Activated naive CD8-positive, alpha-beta T cell treated with anti-CD3 and anti-CD28 coated beads, Interleukin-2, amount 50 U/mL, for 24 hours (primary cell): ENCODE measurements at regions not wholly inside any gene's neighbourhood (a gene's known extent, or its start where the extent isn't known, plus 50 kb on each side); places are given as distances from the start of the nearest gene placed in this dataset.
"Not testable (repeated sequence)": the region's sequence is repeated elsewhere in the genome, so short reads cannot be mapped to it uniquely, and the experiment has no call there.

Experiments used
- ATAC-seq: fragments of 150-1000 bp; cut with Tn5 transposase; one replicate; pipeline ENCODE4 v1.10.0; 2021
- DNase-seq: peaks from one replicate; pipeline ENCODE4 v3.0.0; 2021
- H3K27ac Mint-ChIP-seq: one replicate; pipeline ENCODE4 v1.8.0; 2021; ENCODE audit warnings: mild to moderate bottlenecking, mixed read lengths
- H3K27me3 Mint-ChIP-seq: one replicate; pipeline ENCODE4 v1.8.0; 2021; ENCODE audit warnings: mixed read lengths
- H3K36me3 Mint-ChIP-seq: one replicate; pipeline ENCODE4 v1.8.0; 2021; ENCODE audit warnings: low read depth, mixed read lengths
- H3K4me1 Mint-ChIP-seq: one replicate; pipeline ENCODE4 v1.8.0; 2021; ENCODE audit warnings: mixed read lengths
- H3K4me3 Mint-ChIP-seq: one replicate; pipeline ENCODE4 v1.8.0; 2021; ENCODE audit warnings: mild to moderate bottlenecking, moderate library complexity, mixed read lengths
- H3K9me3 Mint-ChIP-seq: one replicate; pipeline ENCODE4 v1.8.0; 2021; ENCODE audit warnings: mixed read lengths

DNA sequence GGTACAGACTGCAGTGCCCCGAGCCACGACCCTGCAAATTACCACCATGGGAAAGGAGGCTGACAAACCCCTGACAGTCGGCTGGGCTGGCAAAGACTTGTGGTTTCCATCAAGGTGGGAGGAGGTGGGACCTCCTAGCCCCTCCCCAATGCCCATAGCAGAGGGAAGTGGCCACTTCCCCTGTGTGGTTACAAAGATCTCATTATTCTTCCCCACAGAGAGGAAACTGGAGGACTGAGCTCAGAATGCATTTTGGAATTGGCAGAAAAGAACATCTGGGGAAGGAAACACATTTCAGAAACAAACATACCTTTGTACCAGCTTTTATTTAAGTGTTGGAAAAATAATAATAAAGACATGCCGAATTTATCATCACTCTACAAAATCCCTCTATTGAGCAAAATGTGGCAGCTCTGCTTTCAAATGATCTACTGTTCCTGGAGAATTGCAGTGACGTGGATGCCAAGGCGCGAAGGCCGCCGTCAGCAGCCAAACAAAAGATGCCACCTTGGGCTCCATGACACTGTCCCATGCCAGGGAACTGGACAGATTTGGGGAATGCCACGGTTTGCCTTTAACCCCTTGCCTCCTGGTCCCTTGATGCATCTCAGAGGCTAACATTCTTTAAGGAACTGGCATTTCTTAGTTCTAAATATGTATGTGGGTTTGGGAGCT, 169.6 kb downstream of the CRYBB2 start:
- no peaks in the 10 kb centered on the region for H3K36me3 Mint-ChIP-seq
- no peak overlapping the region for H3K4me3 Mint-ChIP-seq
- DNase-seq = no peak
- H3K27me3 Mint-ChIP-seq = no peaks in the 10 kb centered on the region
- H3K9me3 Mint-ChIP-seq = no peaks in the 10 kb centered on the region
- ATAC-seq = peak; percentile 33
- H3K27ac Mint-ChIP-seq = no peak overlapping the region
- peaks cover 43% of the 10 kb centered on the region for H3K4me1 Mint-ChIP-seq

DNA sequence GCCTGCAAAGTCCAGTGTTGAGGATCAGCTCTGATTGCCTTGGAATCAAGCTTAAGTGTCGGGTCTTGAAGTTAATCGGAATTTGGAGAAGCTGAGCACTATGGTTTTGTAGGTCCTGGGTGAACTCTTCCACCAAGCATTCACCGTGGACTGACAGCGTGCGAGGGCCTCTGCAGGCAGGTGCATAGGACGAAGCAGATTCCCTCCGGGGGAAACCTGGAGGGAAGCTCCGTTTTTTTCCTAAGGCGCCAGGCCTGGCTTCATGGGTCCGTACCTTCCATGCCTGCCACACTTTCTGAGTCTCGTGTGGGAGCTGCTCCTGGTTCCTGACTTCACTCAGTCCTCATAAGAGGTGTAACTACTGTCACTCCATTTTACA, 170.1 kb downstream of the CRYBB2 start:
- no peak overlapping the region for H3K27ac Mint-ChIP-seq
- no peaks in the 10 kb centered on the region for H3K36me3 Mint-ChIP-seq
- ATAC-seq (no peak), DNase-seq (no peak)
- H3K4me1 Mint-ChIP-seq = peaks cover 43% of the 10 kb centered on the region
- H3K9me3 Mint-ChIP-seq = no peaks in the 10 kb centered on the region
- no peaks in the 10 kb centered on the region for H3K27me3 Mint-ChIP-seq
- no peak overlapping the region for H3K4me3 Mint-ChIP-seq

DNA sequence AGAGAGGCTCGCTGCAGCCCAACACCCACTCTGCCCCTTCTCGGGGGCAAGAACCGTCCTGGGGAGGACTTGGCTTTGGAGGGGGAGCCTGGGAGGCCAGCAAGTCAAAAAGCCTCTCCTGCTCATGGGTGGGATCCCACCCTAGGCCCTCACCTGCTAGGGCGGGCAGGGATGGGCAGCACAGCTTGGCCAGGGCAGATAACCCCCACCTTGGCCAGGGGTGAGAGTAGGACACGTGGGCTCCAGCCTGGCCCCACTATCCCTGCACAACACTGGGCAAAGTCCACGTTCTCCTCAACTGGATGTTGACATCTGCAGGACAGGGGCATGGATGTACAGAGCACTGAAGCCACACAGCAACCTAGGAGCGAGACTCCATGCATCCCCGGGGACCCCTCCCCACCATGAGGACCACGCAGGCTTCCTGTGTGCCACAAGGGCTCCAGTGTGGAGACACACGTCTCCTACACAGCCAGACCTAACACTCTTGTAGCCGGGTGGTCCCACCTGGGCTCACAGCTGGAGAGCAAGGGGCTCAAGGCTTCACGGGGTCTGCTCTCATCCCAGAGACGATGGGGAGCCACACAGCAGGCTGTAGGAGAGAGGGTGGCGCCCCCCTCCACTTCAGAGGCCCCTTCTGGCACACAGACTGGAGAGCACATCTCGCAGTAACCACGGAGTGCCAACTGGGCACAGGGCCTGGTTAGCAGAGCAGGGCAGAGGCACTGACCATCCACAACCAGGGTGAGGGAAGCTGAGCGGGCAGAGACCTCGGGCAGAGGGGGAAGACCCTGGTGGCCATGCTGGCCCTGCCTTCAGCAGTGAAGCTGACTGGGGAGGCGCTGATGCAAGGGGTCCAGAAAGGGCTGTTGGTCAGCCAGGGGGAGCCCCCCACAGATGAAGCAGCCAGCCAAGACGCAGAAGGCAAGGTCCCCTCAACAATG, 171.1 kb downstream of the CRYBB2 start:
- DNase-seq (no peak), ATAC-seq (no peak)
- H3K27me3 Mint-ChIP-seq = no peaks in the 10 kb centered on the region
- H3K4me3 Mint-ChIP-seq = no peak overlapping the region
- peaks cover 43% of the 10 kb centered on the region for H3K4me1 Mint-ChIP-seq
- no peaks in the 10 kb centered on the region for H3K9me3 Mint-ChIP-seq
- H3K27ac Mint-ChIP-seq = no peak overlapping the region
- H3K36me3 Mint-ChIP-seq = no peaks in the 10 kb centered on the region

DNA sequence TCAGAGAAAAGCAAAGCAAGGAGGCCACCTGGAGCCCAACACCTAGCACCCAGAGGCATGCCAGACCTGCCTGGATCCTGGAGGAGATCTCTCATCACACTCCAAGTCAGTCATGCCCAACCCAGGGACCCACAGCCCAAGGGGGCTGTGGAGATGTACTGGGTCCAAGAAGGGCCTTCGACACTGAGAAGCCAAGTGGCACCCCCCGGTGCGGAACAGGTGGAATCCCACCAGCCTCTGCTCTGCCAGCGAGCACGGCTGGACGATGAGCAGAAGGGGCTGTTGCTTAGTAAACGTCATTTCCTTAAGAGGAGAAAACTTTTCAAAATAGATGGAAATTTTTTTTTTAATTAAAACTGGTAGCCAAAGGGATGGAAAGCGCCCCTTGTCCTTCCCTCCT, 171.9 kb upstream of the GRK3 start:
- no peaks in the 10 kb centered on the region for H3K27me3 Mint-ChIP-seq
- H3K4me3 Mint-ChIP-seq = no peak overlapping the region
- H3K9me3 Mint-ChIP-seq = no peaks in the 10 kb centered on the region
- DNase-seq (no peak), ATAC-seq (no peak)
- H3K27ac Mint-ChIP-seq = no peak overlapping the region
- H3K36me3 Mint-ChIP-seq = peaks cover 2% of the 10 kb centered on the region
- peaks cover 39% of the 10 kb centered on the region for H3K4me1 Mint-ChIP-seq

DNA sequence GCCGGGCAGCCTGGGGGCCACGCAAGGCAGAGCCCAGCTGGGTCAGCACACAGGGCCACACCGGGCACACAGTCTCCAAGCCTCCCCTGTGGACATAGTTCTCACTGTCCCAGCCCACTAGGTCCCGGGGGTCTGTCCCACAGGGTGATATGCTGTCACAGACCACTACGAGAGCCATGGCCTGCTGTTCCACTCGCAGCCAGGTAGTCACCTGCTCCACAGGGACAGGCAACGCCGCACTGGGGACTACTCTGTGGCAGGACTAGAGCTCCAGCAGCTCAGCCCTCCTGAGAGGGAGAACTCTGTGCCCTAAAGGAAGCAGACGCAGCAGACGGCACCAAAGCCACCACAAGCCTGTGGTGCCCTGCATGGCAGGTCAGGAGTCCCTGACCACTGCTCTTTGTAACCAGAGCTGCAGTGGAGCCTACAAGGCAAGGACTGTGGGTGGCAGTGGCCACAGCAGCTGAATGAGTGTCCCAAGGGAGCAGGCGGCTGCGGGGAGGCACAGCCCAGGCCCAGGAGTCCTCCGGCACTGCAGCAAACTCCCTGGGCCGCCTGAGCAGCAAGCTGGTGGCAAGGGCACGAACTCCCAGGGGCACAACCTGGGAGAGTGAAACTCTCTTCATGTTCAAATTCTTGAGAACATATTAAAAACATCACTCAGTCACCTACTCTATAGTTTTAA, 171.2 kb upstream of the GRK3 start:
- Mint-ChIP-seq H3K9me3 (no peaks in the 10 kb centered on the region), H3K36me3 (peaks cover 2% of the 10 kb centered on the region), H3K4me1 (peaks cover 41% of the 10 kb centered on the region), H3K27ac (no peak overlapping the region), H3K4me3 (no peak overlapping the region), H3K27me3 (no peaks in the 10 kb centered on the region)
- ATAC-seq (no peak), DNase-seq (no peak)

DNA sequence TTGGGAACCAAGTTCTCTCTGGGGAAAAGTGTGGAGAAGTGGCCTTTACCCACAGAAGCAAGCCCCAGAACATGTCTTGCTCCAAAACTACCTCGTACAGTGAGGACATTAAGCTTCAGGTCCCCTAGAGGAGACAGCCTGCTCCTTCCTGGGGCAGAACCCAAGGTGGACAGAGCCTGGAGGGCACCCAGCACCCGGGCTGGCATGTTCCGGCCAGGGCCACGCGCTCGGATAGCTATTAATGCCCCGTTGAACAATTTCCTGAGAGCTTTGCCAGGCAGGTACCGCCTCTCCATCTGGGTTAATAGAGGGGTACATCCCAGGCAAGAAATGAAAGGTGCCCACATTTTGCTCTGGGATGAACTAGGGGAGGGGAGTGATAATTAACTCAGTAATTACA, 169.0 kb upstream of the GRK3 start:
- no peak for DNase-seq
- Mint-ChIP-seq H3K4me3 (no peak overlapping the region), H3K4me1 (peaks cover 36% of the 10 kb centered on the region), H3K27me3 (no peaks in the 10 kb centered on the region), H3K36me3 (peaks cover 2% of the 10 kb centered on the region), H3K27ac (no peak overlapping the region), H3K9me3 (no peaks in the 10 kb centered on the region)
- ATAC-seq = no peak

DNA sequence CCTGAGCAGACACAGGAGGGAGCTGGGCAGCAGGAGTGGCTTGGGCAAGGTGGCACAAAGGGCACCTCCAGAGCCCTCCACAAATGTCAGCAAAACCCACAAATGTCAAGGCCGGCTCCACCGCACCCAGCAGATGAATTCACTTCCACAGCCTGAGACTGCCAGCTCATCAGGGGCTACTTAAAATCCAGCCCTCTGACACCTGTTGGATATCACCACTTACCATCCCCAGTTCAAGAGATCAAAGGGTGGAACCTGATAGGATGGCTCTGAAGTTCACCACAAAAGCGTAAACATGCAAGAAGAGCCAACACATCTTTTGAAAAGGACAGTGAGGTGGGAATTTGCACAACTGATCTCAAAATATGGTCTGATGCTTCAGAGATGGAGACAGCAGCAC, 168.6 kb upstream of the GRK3 start:
- no peak overlapping the region for H3K4me3 Mint-ChIP-seq
- peaks cover 2% of the 10 kb centered on the region for H3K36me3 Mint-ChIP-seq
- H3K27ac Mint-ChIP-seq = no peak overlapping the region
- H3K9me3 Mint-ChIP-seq = no peaks in the 10 kb centered on the region
- ATAC-seq (peak; percentile 38), DNase-seq (no peak)
- H3K4me1 Mint-ChIP-seq = peaks cover 37% of the 10 kb centered on the region
- no peaks in the 10 kb centered on the region for H3K27me3 Mint-ChIP-seq

DNA sequence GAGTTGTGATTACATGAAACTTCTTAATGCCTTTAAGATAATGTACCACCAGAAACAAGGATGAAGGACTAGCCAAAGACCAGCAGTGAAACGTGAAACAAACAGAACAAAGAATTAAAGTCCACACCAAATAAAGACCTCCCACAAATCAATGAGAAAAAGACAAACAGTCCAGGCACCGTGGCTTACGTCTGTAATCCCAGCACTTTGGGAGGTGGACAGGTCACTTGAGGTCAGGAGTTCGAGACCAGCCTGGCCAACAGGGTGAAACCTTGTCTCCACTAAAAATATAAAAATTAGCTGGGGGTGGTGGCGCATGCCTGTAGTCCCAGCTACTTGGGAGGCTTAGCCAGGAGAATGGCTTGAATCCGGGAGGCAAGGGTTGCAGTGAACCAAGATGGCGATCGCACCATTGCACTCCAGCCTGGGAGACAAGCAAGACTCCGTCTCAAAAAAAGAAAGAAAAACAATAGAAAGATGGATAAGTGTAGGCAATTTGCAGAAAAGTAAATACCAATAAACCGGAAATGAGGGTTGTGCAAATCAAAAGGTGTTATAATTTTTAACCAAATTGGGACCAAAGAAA, 167.8 kb upstream of the GRK3 start:
- Mint-ChIP-seq H3K27me3 (no peaks in the 10 kb centered on the region), H3K4me1 (peaks cover 43% of the 10 kb centered on the region), H3K9me3 (no peaks in the 10 kb centered on the region), H3K36me3 (peaks cover 4% of the 10 kb centered on the region), H3K27ac (no peak overlapping the region), H3K4me3 (no peak overlapping the region)
- DNase-seq = no peak
- no peak for ATAC-seq

DNA sequence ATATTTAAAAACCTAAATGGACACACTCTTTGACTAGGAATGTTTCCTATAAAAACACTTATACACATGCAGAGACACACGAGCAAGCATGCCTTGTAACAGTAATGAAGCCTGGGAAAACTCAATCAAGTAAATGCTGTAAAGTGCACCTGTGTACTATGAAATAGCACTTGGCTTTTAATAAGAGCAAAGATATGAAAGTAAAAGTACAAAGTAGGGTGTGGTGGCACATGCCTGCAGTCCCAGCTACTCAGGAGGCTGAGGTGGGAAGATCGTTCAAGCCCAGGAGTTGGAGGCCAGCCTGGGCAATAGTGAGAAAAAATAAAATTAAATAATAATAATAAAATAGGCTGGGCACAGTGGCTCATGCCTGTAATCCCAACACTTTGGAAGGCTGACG, 166.9 kb upstream of the GRK3 start:
- no peak overlapping the region for H3K27ac Mint-ChIP-seq
- no peak for ATAC-seq
- peaks cover 50% of the 10 kb centered on the region for H3K4me1 Mint-ChIP-seq

DNA sequence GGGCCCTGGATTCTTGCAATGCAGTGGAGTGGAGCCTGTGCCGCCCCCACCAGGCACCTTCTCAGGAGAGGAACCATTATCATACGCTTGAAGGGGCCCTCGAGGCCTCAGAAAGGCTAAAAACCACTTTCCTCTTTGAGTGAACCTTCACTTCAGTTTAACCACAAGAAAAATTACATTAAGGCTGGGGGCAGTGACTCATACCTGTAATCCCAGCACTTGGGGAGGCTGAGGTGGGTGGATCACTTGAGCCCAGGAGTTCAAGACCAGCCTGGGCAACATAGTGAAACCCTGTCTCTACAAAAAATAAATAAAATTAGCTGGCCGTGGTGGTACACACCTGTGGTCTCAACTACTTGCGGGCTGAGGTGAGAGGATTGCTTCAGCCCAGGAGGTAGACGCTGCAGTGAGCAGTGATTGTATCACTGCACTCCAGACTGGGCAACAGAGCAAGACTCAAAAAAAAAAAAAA, 165.8 kb upstream of the GRK3 start:
- DNase-seq (peak; percentile 50), ATAC-seq (peak; percentile 93)
- not testable (repeated sequence) for H3K36me3 Mint-ChIP-seq, H3K9me3 Mint-ChIP-seq, H3K27ac Mint-ChIP-seq, H3K27me3 Mint-ChIP-seq, H3K4me3 Mint-ChIP-seq
- H3K4me1 Mint-ChIP-seq = peaks cover 55% of the 10 kb centered on the region

More for the DNA sequence above, 166.9 kb upstream of the GRK3 start:
- Mint-ChIP-seq H3K9me3 (no peaks in the 10 kb centered on the region), H3K27me3 (no peaks in the 10 kb centered on the region), H3K36me3 (peaks cover 4% of the 10 kb centered on the region), H3K4me3 (no peak overlapping the region)
- DNase-seq = no peak

DNA sequence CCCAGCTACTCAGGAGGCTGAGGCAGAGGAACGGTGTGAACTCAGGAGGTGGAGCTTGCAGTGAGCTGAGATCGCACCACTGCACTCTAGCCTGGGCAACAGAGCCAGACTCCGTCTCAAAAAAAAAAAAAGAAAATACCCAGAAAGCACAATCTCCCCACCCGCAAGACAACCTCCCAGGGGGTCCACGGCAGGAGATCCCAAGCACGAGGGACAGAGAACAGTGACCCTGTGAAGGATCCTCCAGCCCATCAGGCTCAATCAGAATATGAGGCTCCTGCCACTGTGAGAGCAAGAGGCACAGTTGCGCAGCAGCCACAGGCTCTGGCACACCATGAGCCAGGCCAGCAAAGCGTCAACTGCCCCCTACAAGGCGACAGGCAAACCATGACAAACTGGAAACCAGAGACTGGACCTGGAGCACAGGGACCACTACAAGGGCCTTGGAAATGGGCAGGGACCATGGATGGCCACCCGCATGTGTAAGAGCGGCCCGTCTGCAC, 164.8 kb upstream of the GRK3 start:
- H3K36me3 Mint-ChIP-seq = peaks cover 4% of the 10 kb centered on the region
- H3K9me3 Mint-ChIP-seq = no peaks in the 10 kb centered on the region
- no peaks in the 10 kb centered on the region for H3K27me3 Mint-ChIP-seq
- ATAC-seq (no peak), DNase-seq (no peak)
- H3K4me3 Mint-ChIP-seq = no peak overlapping the region
- H3K4me1 Mint-ChIP-seq = peaks cover 62% of the 10 kb centered on the region
- H3K27ac Mint-ChIP-seq = no peak overlapping the region

DNA sequence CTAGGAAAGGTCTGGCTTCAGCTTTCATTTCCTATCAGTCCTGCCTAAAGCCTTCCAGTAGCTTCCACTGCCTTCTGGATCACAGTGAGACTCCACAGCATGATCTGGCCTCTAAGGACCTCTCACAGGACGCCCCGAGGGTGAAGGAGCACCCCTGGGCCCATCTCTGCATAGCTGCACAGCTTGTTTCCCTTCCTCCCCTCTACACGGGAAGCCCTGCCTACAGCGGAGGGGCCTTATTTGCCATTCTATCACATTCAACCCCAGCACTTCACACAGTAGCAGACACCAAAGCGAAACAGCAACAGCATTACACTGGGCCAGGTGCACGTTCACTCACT, 162.3 kb upstream of the GRK3 start:
- no peaks in the 10 kb centered on the region for H3K9me3 Mint-ChIP-seq
- DNase-seq (no peak), ATAC-seq (no peak)
- no peak overlapping the region for H3K4me3 Mint-ChIP-seq
- H3K27ac Mint-ChIP-seq = no peak overlapping the region
- peaks cover 57% of the 10 kb centered on the region for H3K4me1 Mint-ChIP-seq
- H3K27me3 Mint-ChIP-seq = peaks cover 2% of the 10 kb centered on the region
- H3K36me3 Mint-ChIP-seq = peaks cover 2% of the 10 kb centered on the region

DNA sequence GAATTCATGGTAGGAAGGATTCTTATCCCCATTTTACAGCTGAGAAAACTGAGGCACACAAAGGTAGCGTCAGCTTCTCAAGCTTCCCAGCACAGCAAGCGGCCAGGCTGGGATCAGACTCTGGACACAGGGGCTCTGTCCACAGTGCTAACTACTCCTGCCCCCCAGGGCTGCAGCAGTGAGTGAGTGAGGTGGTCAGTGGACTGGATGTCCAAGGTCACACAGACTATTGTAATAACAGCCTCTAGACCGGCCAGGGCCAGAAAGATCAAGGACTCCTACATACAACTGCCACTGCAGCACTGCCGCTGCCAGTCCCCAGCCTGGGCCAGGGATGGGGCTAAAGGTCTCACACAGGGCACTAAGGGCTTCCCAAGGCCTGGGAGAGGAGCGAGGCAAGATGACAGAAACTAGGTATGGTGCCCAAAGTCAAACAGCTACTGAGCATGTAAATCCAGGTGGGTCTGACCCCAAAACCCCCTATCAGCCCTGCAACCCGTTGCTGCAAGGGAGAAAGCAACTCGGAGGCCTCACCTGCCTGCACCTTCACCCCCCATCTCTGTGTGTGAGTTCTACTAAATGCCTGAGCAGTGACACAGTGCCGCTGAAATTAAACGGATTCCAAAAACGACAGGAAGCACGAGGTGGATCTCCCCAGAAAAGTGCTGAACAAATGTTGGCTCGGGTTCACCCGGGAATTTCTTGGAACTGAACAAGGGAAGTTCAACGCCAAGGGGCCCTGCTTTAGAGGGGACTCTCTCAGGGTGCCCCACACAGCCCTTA, 161.8 kb upstream of the GRK3 start:
- H3K27ac Mint-ChIP-seq = no peak overlapping the region
- peaks cover 2% of the 10 kb centered on the region for H3K27me3 Mint-ChIP-seq
- peaks cover 2% of the 10 kb centered on the region for H3K36me3 Mint-ChIP-seq
- ATAC-seq = no peak
- peak overlapping the region; percentile 48 for H3K4me3 Mint-ChIP-seq
- DNase-seq = no peak
- peaks cover 52% of the 10 kb centered on the region for H3K4me1 Mint-ChIP-seq
- H3K9me3 Mint-ChIP-seq = no peaks in the 10 kb centered on the region
